Ovary (tissue), 3 donors: ENCODE measurements at regions not wholly inside any gene's neighbourhood (a gene's known extent, or its start where the extent isn't known, plus 50 kb on each side); places are given as distances from the start of the nearest gene placed in this dataset.

Experiments
- CTCF ChIP-seq, 3 donors: fragments of 450-650 bp in 2 of 3; fragments of 200-600 bp in 1 of 3; IDR thresholded peaks; one replicate each; pipeline versions ENCODE4 v1.5.1 to v1.8.0; 2016 to 2022; ENCODE audit warnings: antibody characterized with exemption in 3 of 3, mild to moderate bottlenecking in 1 of 3
- POLR2A ChIP-seq: fragments of 450-650 bp; IDR thresholded peaks from one replicate; pipeline ENCODE4 v1.6.1; 2017; ENCODE audit warnings: antibody characterized with exemption, mild to moderate bottlenecking, moderate library complexity
- donor health status: DM: no; HTN: no; CAD: no.

- no peak for TF ChIP-seq CTCF (IDR thresholded peaks at IDR 0.05)
- no peak for TF ChIP-seq POLR2A
Measured at GRCh38 chr4:124055896-124056295, 656.6 kb downstream of the ANKRD50 start.
